ENCODE measurements at regions not wholly inside any gene's neighbourhood (a gene's known extent, or its start where the extent isn't known, plus 50 kb on each side); places are given as distances from the start of the nearest gene placed in this dataset.

DNA sequence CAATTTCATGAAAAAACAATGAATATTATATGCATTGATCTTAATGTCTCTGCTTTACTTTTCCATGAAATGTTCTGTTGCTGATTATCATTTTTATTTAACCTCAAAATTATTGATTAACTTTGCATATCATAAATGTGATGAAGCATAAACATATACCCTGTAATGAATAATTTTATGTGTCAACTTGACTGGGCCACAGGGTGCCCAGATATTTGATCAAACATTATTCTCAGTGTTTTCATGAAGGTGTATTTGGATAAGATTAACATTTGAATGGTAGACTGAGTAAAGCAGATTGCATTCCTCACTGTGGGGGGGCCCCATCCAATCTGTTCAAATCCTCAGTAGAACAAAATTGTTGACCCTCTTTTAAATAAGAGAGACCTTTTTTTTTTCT, 265.2 kb downstream of the CENPW start:
- Histone ChIP-seq H3K27ac (ENCODE audit: low read depth, low read length) (no peak overlapping the region), H3K4me3 (ENCODE audit: low read depth, low read length) (no peak overlapping the region), H3K27me3 (ENCODE audit: control insufficient read depth, insufficient read depth, low read length) (peaks cover 4% of the 10 kb centered on the region), H3K9me3 (ENCODE audit: control insufficient read depth, insufficient read depth, low read length) (no peaks in the 10 kb centered on the region)
- CTCF ChIA-PET, result no interaction called here
- no peak for DNase-seq (ENCODE audit: low read depth, low spot score)
- POLR2A ChIA-PET, result no interaction called here
- TF ChIP-seq, protein P1, sequence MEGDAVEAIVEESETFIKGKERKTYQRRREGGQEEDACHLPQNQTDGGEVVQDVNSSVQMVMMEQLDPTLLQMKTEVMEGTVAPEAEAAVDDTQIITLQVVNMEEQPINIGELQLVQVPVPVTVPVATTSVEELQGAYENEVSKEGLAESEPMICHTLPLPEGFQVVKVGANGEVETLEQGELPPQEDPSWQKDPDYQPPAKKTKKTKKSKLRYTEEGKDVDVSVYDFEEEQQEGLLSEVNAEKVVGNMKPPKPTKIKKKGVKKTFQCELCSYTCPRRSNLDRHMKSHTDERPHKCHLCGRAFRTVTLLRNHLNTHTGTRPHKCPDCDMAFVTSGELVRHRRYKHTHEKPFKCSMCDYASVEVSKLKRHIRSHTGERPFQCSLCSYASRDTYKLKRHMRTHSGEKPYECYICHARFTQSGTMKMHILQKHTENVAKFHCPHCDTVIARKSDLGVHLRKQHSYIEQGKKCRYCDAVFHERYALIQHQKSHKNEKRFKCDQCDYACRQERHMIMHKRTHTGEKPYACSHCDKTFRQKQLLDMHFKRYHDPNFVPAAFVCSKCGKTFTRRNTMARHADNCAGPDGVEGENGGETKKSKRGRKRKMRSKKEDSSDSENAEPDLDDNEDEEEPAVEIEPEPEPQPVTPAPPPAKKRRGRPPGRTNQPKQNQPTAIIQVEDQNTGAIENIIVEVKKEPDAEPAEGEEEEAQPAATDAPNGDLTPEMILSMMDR (IDR thresholded peaks at IDR 0.05; ENCODE audit: low read depth, low read length), result no peak

DNA sequence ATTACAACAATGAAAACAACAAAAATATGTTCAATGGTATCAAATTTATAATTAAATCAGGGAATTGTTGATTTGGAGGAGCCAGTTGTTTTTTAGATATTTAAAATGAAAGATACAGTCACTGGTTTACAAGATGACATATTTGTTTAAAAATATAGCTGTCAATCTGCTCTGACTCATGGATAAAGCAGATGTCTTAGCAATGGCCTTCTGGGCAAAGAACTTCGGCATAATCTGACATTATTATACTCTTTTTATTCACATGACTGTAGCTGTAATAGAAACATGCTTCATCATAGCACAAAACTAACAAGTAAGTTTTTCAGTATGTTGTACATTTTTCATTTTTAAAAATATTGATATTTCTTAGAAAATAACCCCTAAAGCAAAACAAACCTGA, 267.4 kb downstream of the CENPW start:
- no peaks in the 10 kb centered on the region for H3K9me3 ChIP-seq (ENCODE audit: control insufficient read depth, insufficient read depth, low read length)
- no peak overlapping the region for H3K4me3 ChIP-seq (ENCODE audit: low read depth, low read length)
- CTCF ChIA-PET, result interaction anchor here (0.6 kb wide), 1 partner anchor 586 kb away, joined by 3 read pairs; no protein-coding TSS in a partner anchor
- H3K27ac ChIP-seq (ENCODE audit: low read depth, low read length), result no peak overlapping the region
- peaks cover 2% of the 10 kb centered on the region for H3K27me3 ChIP-seq (ENCODE audit: control insufficient read depth, insufficient read depth, low read length)
- POLR2A ChIA-PET, result no interaction called here
- TF ChIP-seq, protein P1 (IDR thresholded peaks at IDR 0.05; ENCODE audit: low read depth, low read length), result no peak
- no peak for DNase-seq (ENCODE audit: low read depth, low spot score)

DNA sequence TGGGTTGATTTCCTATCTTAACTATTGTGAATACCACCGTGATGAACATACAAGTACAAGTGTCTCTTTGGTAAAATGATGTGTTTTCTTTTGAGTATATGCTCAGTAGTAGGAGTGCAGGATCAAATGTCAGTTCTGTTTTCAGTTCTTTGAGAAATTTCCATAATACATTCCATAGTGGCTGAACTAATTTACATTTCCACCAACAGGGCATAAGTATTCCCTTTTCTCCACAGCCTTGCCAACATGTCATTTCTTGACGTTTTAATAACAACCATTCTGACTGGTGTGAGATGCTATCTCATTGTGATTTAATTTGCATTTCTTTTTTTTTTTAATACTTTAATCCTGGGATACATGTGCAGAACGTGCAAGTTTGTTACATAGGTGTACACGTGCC, 268.8 kb downstream of the CENPW start:
- ChIA-PET CTCF (no interaction called here), POLR2A (no interaction called here)
- H3K27me3 ChIP-seq (ENCODE audit: control insufficient read depth, insufficient read depth, low read length), result no peaks in the 10 kb centered on the region
- TF ChIP-seq, protein P1 (IDR thresholded peaks at IDR 0.05; ENCODE audit: low read depth, low read length), result no peak
- no peak overlapping the region for H3K4me3 ChIP-seq (ENCODE audit: low read depth, low read length)
- no peaks in the 10 kb centered on the region for H3K9me3 ChIP-seq (ENCODE audit: control insufficient read depth, insufficient read depth, low read length)
- no peak for DNase-seq (ENCODE audit: low read depth, low spot score)
- no peak overlapping the region for H3K27ac ChIP-seq (ENCODE audit: low read depth, low read length)

DNA sequence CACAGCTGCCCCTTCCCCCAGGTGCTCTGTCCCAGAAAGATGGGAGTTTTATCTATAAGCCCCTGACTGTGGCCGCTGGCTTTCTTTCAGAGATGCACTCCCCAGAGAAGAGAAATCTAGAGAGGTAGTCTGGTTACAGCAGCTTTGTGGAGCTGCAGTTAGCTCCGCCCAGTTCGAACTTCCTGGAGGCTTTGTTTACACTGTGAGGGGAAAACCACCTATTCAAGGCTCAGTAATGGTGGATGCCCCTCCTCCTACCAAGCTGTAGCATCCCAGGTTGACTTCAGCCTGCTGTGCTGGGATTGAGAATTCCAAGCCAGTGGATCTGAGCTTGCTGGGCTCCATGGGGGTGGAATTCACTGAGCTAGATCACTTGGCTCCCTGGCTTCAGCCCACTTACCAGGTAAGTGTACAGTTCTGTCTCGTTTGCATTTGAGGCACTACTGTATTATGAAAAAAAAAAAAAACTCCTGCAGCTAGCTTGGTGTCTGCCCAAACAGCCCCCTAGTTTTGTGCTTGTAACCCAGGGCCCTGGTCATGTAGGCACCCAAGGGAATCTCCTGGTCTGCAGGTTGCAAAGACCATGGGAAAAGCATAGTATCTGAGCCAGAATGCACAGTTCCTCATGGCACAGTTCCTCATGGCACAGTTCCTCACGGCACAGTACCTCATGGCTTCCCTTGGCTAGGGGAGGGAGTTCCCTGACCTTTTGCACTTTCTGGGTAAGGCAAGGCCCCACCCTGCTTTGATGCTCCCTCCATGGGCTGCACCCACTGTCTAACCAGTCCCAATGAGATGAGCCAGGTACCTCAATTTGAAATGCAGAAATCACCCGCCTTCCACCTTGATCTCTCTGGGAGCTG, 275.0 kb downstream of the CENPW start:
- DNase-seq (ENCODE audit: low read depth, low spot score), result no peak
- no peak overlapping the region for H3K27ac ChIP-seq (ENCODE audit: low read depth, low read length)
- no peaks in the 10 kb centered on the region for H3K9me3 ChIP-seq (ENCODE audit: control insufficient read depth, insufficient read depth, low read length)
- CTCF ChIA-PET, result no interaction called here
- TF ChIP-seq, protein P1 (IDR thresholded peaks at IDR 0.05; ENCODE audit: low read depth, low read length), result no peak
- POLR2A ChIA-PET, result no interaction called here
- no peak overlapping the region for H3K4me3 ChIP-seq (ENCODE audit: low read depth, low read length)
- H3K27me3 ChIP-seq (ENCODE audit: control insufficient read depth, insufficient read depth, low read length), result no peaks in the 10 kb centered on the region

DNA sequence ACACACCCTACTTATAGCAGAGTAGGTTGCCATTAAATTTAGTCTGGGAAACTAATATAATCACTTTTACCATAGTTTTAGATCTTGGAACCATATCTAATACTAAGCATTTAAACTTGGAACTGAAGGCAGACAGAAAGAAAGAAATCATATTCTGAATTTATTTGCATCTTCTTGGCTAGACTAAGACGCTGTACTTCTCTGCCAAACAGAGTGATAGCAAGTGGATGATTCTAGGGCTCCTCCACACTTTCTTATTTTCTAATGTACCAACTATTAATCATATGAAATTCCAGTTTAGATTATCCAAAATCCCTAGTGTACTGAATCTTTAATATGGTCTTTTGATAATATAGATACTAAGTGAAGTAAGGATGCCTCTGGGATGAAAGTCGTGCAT, 277.0 kb downstream of the CENPW start:
- no peaks in the 10 kb centered on the region for H3K27me3 ChIP-seq (ENCODE audit: control insufficient read depth, insufficient read depth, low read length)
- CTCF ChIA-PET, result no interaction called here
- no peak overlapping the region for H3K4me3 ChIP-seq (ENCODE audit: low read depth, low read length)
- H3K9me3 ChIP-seq (ENCODE audit: control insufficient read depth, insufficient read depth, low read length), result no peaks in the 10 kb centered on the region
- no peak for DNase-seq (ENCODE audit: low read depth, low spot score)
- H3K27ac ChIP-seq (ENCODE audit: low read depth, low read length), result no peak overlapping the region
- TF ChIP-seq, protein P1 (IDR thresholded peaks at IDR 0.05; ENCODE audit: low read depth, low read length), result no peak
- POLR2A ChIA-PET, result no interaction called here

Data from AG04450 (cell line).